Body of pancreas (tissue), 4 donors: ENCODE measurements at regions not wholly inside any gene's neighbourhood (a gene's known extent, or its start where the extent isn't known, plus 50 kb on each side); places are given as distances from the start of the nearest gene placed in this dataset.

ENCODE experiments used
- CTCF ChIP-seq, 7 experiments: fragments of 450-650 bp in 4 of 7; fragments of 200-600 bp in 3 of 7; sonication (generic) in 3 of 7; IDR thresholded peaks; one replicate each; pipeline ENCODE4 v1.5.1; 2016 to 2019; ENCODE audit warnings: antibody characterized with exemption in 7 of 7
- POLR2A ChIP-seq, 3 donors: fragments of 450-650 bp; IDR thresholded peaks; one replicate each; pipeline ENCODE4 v1.6.1; 2016; ENCODE audit warnings: antibody characterized with exemption in 3 of 3, mild to moderate bottlenecking in 2 of 3

DNA sequence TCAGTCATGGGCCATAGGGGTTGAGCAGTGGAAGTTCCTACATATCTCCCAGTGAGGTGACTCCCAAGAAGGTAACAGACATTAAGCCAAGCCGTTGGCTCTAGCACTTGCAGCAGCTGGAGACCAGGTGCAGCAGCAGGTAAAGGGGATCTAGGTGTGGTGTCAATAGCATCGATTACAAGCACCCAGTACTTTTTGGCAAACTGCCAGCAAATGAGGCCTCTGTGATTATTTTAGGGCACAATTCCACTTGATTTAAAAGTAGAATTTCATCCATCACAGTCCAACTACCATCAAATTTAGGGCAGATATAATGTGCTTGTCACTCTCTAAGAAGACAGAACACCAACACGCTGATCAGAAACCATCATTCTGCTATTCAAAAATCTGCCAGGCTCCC lies 224.1 kb upstream of the EGLN3 start:
- TF ChIP-seq CTCF (IDR thresholded peaks at IDR 0.05) (no peak), POLR2A (IDR thresholded peaks at IDR 0.05) (no peak)
